GM18907 (cell line): ENCODE measurements at regions not wholly inside any gene's neighbourhood (a gene's known extent, or its start where the extent isn't known, plus 50 kb on each side); places are given as distances from the start of the nearest gene placed in this dataset.
"Not testable (repeated sequence)": the region's sequence is repeated elsewhere in the genome, so short reads cannot be mapped to it uniquely, and the experiment has no call there.

Experiments
- ATAC-seq: cut with Tn5 transposase; IDR thresholded peaks from one replicate; pipeline ENCODE4 v1.9.1; 2021; ENCODE audit warnings: mild to moderate bottlenecking, moderate library complexity; ENCODE audit not compliant: unreplicated experiment

GRCh38 chr3:84184937-84185336, 773.9 kb upstream of the CADM2 start:
- ATAC-seq = no peak

DNA sequence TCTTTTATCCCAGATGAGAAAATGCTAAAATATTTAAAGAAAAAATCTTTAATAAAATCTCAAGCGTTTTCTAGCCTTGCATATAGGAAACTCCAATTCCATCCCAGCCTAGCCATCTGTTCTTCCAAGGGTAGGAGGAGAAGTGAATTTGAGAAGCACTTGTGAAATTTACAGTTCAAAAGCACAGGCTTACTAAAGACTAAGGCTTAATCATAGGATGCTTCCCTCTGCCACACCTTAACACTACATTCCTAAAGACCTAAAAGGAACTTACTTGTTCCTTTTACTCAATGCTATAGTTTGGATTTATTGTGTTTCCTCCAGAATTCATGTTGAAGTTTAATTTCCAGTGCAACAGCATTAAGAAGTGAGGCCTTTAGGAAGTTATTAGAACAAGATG, 764.8 kb upstream of the CADM2 start:
- no peak for ATAC-seq

- no peak for ATAC-seq
Measured at GRCh38 chr3:84209474-84209873, 749.3 kb upstream of the CADM2 start.

GRCh38 chr3:84223512-84223911, 735.3 kb upstream of the CADM2 start:
- no peak for ATAC-seq

DNA sequence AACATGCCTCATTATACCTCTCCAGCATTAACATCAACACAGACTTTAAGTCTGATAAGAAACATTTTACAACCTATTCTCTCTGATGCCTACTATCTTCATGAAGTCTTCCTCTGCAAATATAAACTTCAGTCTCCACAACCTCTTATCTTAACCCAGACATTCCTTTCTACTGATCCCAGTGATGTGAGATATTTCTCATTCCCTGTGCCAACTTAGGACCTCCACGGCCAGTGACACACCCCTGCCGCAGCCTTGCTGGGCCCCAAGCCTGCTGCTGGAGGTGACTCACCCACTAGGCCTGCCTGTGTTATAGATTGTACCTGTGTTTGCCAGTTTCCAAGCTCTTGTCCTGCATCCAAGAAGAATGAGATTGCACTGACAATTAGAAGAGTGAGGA, 734.5 kb upstream of the CADM2 start:
- no peak for ATAC-seq

DNA sequence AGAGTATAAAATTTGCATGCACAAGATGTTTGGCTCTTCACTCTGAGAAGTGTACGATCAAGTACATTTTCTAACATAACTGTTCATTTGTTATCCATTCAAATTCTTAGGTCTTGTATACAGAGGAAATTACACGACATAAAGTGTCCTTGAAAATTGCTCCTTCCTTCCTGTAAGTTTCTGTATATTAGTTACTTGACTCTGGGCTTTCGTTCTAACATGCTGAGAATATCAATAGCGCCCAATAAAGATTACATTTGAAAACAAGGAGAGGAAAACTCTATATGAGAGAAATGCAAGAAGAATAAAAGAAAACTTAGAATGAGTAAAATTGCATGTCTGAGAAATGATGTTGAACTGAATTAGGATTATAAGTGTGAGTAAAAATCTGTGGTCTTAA, 722.5 kb upstream of the CADM2 start:
- ATAC-seq = no peak

DNA sequence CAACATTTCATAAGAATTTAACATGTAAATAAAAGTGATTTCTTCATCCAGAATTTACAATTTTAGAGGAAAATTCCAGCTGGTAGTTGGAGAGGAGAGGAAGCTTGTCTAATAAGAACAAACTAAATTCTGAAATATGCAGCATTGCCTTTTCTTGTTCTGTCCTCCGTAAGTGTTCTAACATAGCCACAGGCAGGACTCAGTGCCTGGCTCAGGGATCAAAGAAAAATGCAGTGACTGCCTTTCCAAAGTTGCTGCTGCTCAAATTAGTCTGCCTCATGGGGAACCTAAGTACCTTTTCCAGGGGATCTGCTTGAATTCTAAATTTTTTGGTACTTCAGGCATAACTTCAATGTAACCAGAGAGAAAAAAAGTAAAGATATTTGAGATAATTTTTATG, 713.0 kb upstream of the CADM2 start:
- no peak for ATAC-seq

DNA sequence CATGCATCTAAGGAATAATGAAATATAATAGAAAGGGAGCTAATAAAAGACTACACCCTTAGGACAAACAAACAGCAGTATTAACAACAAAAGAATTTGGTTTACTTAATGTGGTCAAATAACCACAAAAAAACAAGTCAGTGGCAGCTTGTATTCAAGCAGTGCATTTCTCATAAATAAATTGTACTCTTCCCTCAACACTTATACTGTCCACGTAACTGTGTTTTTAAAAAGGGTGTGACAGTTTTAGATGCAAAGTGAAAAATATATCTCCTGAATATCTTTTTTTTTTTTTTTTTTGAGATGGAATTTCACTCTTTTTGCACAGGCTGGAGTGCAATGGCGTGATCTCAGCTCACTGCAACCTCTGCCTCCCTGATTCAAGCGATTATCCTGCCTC, 698.2 kb upstream of the CADM2 start:
- no peak for ATAC-seq

- ATAC-seq = no peak
Measured at GRCh38 chr3:84265768-84266167, 693.0 kb upstream of the CADM2 start.

- no peak for ATAC-seq
Measured at GRCh38 chr3:84275532-84275931, 683.3 kb upstream of the CADM2 start.

GRCh38 chr3:84277562-84278224, 681.1 kb upstream of the CADM2 start:
- no peak for ATAC-seq

- ATAC-seq = no peak
Measured at GRCh38 chr3:84292128-84292527, 666.7 kb upstream of the CADM2 start.

DNA sequence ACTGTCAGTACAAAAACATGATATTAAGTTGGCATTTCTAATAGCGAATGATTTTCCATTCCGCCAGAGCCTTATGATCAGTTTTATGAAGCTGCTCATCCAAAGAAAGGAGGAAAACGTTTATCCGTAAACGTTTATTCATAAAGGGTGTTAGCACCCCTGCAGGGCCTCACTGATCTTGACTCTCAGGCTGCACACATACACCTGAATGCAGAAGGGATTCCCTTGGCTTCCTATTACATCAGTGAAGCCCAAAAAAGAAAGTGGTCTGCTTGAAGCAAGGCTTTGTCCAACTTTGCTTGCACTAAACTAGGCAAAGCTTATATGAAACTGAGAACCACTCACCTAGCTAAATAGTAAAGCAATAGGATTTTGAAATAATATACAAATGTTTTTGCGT, 659.5 kb upstream of the CADM2 start:
- no peak for ATAC-seq

DNA sequence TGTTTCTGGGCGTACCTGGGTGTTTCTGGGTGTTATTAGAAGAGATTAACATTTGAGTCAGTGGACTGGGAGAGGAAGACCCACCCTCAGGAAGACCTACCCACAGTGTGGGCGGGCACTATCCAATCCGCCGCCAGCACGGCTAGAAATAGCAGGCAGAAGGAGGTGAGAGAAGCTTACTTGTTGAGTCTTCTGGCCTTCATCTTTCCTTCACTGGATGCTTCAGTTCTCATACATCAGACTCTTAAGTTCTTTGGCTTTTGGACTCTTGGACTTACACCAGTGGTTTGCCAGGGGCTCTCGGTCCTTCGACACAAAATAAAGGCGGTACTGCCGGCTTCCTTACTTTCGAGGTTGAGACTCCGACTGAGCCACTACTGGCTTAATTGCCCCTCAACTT, 654.6 kb upstream of the CADM2 start:
- ATAC-seq = no peak

DNA sequence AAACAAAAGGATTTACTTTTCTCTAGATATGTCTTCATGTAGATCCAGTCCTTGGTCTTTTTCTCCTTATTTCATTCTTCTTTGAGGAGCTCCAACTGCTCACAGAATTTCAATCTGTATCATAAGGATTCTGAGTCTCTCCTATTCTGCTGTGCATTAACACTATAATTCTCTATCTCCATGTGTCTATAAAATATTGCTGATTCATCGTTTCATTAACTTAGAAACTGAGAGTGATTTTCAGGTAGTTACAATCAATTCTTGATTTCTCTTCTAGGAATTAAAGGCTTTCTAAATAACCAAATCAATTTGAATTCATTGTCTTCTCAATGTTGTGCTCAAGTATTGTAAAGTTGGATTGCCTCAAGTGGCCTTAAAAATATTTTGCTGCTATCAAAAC, 651.5 kb upstream of the CADM2 start:
- ATAC-seq = no peak

GRCh38 chr3:84308379-84308778, 650.4 kb upstream of the CADM2 start:
- ATAC-seq = no peak

DNA sequence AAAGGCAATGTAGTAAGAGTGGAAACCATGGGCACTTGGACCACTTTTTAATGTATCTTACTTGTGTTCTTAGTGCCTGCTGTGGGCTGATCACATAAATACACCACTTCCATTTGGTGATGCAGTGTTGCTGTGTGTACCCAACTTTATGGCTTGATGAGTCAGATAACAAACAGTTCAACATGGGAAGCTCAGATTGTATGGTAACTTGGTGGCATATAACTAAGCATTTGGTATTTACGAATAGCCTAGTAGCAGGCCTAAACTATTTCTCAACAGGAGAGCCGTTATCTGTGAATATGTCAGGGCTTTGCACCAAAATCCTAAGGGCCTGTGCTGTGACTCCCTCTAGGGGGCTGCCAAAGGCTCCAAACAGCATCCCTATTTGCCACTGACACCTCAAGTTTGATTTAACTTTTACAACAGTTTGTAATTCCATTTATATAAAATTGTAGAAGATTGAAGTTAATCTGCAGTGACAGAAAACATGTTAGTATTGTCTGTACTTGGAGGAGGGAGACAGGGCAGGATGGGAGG, 640.4 kb upstream of the CADM2 start:
- ATAC-seq = no peak

DNA sequence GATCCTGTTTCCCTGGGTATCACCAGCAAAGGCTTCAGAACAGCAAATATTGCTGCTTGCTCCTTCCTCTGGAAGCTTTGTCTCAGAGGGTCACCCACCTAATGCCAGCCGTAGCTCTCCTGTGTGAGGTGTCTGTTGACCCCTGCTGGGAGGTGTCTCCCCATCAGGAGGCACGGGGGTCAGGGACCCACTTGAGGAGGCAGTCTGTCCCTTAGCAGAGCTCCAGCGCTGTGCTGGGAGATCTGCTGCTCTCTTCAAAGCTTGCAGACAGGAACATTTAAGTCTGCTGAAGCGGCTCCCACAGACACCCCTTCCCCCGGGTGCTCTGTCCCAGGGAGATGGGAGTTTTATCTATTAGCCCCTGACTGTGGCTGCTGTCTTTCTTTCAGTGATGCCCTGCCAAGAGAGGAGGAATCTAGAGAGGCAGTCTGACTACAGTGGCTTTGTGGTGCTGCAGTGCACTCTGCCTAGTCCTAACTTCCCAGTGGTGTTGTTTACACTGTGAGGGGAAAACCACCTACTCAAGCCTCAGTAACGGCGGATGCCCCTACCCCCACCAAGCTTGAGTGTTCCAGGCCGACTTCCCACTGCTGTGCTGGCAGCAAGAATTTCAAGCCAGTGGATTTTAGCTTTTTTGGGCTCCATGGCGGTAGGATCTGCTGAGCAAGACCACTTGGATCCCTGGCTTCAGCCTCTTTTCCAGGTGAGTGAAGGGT, 593.1 kb upstream of the CADM2 start:
- ATAC-seq = not testable (repeated sequence)
